CD4-positive, alpha-beta T cell treated with Interferon alpha-2 for 1 hour (primary cell): ENCODE measurements at regions not wholly inside any gene's neighbourhood (a gene's known extent, or its start where the extent isn't known, plus 50 kb on each side); places are given as distances from the start of the nearest gene placed in this dataset.

Experiments
- DNase-seq, 2 donors: peaks; one replicate each; pipeline ENCODE4 v3.0.0-alpha.2; 2020 to 2022

- DNase-seq: no peak
These were observed 836.7 kb downstream of the CBLN2 start for GRCh38 chr18:71707400-71707799.

- DNase-seq: no peak
These were observed 854.6 kb downstream of the CBLN2 start for GRCh38 chr18:71689416-71690160.

DNA sequence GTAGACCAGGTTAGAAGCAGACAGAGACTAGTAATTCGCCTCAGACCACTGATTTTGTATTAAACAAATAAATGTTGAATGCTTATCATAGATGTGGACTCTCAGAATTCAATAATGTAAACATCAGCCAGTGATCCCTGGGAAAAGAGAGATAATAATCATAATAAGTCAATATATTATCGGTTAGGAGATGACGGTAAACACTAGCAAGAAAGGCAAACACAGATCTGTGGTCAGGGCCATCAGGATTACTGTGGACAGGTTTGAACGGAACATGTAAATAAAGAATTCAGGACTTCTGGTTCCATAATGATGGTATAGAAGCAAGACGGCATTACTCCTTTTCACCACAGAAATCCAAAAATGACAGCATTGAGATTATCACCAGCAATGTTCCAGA lies 861.6 kb downstream of the CBLN2 start:
- DNase-seq: no peak

DNA sequence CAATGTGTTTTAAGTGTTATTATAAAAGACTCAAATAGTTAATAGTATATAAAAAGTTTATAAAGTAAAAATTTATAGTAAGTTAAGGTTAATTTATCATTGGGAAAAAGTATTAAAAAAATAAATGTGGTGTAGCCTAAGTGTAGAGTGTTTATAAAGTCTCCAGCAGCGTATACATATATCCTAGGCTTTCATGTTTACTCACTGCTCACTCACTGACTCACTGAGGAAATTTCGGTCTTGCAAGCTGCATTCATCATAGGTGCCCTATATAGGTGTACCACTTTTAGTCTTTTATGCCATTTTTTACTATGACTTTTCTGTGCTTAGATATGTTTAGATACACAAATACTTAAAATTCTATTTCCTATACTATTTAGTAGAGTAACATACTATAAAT lies 866.0 kb downstream of the CBLN2 start:
- no peak for DNase-seq

- DNase-seq: no peak
These were observed 870.2 kb downstream of the CBLN2 start for GRCh38 chr18:71673954-71674353.

GRCh38 chr18:71673498-71673897 lies 870.6 kb downstream of the CBLN2 start:
- no peak for DNase-seq

GRCh38 chr18:71666481-71666880 lies 877.7 kb downstream of the CBLN2 start:
- no peak for DNase-seq

- DNase-seq: no peak
These were observed 879.0 kb downstream of the CBLN2 start for GRCh38 chr18:71665131-71665530.

- DNase-seq: no peak
These were observed 900.3 kb downstream of the CBLN2 start for GRCh38 chr18:71643822-71644221.

DNA sequence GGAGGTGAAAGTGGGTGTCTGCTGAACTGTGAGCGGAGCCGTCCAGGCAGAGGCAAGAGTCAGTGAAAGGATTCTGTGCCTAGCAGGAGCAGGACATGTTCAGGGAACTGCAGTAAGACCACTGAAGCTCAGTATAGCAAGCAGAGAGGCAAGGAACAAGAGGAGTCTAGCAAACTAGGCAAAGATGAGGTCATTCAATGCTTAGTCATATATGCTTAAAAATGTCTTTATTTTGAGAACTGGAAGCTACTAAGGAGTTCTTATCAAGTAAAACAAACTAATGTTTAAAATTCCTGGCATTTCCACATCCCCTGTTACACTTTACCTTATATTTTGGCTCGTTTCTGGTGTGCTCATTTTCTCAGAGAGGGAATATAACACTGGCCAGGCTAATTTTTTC lies 913.4 kb downstream of the CBLN2 start:
- DNase-seq: no peak

DNA sequence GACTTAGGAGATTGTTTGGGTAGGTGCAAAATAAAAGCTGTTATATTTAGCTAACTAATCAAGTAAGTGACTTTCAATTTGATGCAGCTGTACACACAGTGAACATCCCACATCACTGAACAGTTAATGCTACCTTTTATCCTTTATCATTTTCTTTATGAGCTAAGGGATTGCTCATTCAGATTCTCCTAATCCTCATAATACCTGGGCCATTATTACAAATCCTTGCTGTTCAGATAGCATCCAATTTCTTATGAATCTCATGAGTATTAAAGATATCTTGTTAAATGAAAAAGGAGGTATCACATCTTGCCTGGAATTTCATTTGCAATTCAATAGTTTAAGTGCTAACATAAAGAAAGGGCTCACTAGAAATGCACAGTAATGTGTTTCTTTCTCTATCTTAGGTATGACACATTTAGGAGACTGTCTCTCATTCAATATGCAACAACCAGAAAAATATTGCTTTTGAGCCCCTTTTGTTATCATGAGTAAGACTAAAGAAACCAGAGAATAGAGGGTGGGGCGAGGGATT lies 918.5 kb downstream of the CBLN2 start:
- DNase-seq: no peak

DNA sequence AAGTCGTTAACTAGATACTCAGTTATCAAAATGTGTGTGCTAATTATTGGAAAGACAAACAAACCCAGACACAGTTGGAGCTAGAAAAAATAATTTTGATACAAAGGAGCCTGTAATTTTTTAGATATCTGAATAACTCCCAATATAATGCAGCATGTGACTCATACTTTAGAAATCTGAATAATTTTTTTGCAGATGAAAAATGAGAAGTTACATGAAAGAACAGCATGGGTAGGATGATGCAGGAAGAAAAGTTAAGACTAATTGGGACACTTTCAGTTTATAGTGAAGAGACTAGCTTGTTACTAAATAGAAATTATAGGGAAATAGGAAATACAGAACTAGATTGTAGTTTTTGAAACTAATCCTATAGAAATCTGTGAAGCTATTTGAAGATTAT lies 945.8 kb downstream of the CBLN2 start:
- no peak for DNase-seq

DNA sequence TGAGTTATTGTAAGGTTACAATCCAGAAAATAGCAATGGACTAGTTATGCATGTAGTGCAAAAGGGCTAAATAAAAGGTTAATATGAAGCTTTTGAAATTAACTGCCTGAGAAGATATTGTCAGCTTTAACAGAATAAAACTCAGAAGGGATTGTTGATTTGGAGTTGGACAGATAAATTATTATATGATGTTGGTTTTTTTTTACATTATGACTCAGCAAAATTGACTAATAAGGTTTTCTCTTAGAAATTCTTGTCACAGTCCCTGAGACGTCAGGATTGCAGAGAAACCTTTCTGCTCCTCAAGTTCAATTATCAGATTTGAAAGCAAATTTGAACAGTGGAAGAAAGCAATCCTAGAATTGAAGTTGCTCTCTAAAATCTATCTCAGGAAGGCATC lies 946.9 kb downstream of the CBLN2 start:
- DNase-seq: no peak

- no peak for DNase-seq
These were observed 960.9 kb downstream of the CBLN2 start for GRCh38 chr18:71583252-71583651.

DNA sequence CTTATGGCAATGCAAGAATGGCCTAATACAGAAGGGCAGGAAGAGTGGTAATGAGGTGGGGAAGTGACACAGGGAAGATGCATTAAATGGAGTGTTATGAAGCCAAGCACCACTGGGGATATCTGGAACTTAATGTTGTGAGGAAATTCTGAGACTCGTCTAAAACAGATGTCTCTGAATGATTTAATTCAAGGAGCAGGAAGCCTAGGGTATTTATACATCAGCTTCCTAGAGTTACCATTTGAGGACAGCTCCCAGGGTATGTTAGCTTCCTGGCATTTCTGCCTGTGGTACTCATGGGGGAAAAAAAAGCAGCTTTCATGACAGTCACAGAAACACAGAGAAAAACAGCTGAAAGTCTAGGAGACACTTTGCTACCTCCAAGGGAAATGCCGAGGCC lies 989.5 kb downstream of the CBLN2 start:
- DNase-seq: no peak

DNA sequence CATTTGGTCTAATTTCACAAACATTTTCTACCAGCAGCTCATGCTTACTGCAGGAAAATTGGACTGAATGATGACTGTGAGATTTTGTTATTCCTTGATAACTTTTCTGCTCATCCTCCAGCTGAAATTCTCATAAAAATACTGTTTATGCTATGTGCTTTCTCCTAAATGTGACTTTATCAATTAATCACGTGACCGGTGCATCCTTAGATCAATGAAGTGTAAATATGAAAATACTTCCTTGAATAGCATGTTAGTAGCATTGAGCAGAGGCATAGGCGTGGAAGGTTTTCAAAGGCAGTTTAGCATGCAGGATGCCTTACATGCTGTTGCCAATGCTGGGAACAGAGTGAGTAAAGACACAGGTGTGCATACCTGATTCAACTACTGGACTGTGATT lies 1002.5 kb downstream of the CBLN2 start:
- DNase-seq: no peak

- DNase-seq: no peak
These were observed 1014.3 kb downstream of the CBLN2 start for GRCh38 chr18:71529703-71530303.

GRCh38 chr18:71523483-71524435 lies 1020.4 kb downstream of the CBLN2 start:
- DNase-seq: no peak

DNA sequence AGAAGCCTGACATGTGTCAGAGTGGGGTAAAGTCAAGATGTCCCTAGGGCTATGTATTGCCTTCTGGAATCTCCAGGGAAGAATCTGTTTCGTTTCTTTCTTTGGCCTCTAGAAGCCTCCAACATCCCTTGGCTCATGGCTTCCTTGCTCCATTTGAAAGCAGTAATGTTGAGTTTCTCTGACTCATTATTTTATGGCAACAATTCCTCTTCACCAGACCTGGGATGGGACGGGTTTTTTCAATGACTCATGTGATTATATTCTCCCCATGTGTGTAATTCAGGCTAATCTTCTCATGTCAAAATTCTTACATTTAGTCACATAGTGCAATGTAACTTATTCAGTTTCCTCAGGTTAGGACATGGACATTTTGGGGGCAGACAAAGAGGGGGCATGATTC lies 1038.6 kb downstream of the CBLN2 start:
- no peak for DNase-seq

DNA sequence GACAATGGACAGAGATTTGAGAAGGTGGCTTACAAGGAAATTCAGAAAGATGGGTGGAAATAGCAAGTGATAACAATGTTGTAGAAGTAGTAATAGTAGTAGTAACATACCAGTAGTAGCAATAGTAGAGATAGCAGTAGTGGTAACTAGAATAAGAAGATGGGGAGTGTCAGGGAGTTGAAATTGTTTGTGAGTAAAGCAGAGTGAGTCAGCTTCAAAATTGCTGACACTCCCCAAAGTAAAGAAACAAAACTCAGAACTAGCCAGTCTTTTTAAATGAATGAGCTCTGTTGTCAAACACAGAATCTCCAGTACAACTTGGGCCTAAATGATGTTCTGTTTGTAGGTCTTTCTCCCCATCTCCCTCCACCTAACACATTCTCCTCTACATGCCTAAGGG lies 1040.9 kb downstream of the CBLN2 start:
- no peak for DNase-seq

GRCh38 chr18:71485611-71486010 lies 1058.5 kb downstream of the CBLN2 start:
- no peak for DNase-seq

- DNase-seq: no peak
These were observed 1072.0 kb downstream of the CBLN2 start for GRCh38 chr18:71471963-71472725.

DNA sequence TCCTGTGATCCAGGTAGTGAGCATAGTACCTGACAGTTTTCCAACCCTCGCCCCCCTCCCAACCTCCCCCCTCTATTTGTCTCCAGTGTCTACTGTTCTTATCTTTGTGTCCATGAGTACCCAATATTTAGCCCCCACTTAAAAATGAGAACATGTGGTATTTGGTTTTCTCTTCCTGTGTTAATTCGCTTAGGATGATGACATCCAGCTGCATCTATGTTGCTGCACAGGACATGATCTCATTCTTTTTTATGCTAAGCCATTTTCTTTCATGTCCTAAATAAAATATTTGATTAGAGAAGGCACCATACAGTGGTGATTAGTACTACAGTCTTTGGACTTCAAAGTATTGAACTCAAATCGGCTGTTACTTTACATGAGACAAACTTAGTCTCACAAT lies 1087.9 kb downstream of the CBLN2 start:
- DNase-seq: no peak
